NCI-H1105 treated with DMSO at 0.1 percent for 48 hours (cell line): ENCODE measurements at regions not wholly inside any gene's neighbourhood (a gene's known extent, or its start where the extent isn't known, plus 50 kb on each side); places are given as distances from the start of the nearest gene placed in this dataset.
"Not testable (repeated sequence)": the region's sequence is repeated elsewhere in the genome, so short reads cannot be mapped to it uniquely, and the experiment has no call there.

ENCODE experiments used
- DNase-seq: peaks from one replicate; lab custom pipeline; 2025; lab: John Stamatoyannopoulos, UW

DNA sequence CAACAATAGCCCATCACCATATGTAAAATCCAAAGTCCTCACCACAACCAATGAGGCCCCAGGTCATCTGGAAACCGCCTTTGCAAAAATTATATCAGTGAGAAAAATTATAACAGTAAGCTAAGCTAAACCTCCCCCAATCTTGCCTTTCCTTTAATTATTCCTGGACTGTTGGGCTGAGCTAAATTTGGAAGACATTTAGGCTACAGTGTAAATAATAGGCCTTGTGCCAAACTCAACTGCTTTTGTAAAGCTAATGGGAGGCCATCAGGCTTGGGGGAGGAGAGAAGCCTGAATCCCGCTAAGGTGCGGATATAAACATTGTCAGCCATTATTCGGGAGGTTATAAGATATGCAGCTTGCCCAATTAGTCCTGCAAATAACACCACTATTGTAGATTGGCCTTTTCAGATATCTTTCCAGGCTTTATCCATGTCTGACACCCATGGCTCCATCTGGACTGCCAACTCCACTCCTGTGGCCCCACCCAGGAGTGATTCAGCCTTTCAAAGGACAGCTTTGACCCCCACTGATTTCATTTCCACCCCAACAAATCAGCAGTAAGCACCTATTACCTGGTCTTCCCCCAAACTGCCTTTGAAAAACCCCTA lies 53.0 kb upstream of the CA12 start:
- DNase-seq: peak; percentile 94

DNA sequence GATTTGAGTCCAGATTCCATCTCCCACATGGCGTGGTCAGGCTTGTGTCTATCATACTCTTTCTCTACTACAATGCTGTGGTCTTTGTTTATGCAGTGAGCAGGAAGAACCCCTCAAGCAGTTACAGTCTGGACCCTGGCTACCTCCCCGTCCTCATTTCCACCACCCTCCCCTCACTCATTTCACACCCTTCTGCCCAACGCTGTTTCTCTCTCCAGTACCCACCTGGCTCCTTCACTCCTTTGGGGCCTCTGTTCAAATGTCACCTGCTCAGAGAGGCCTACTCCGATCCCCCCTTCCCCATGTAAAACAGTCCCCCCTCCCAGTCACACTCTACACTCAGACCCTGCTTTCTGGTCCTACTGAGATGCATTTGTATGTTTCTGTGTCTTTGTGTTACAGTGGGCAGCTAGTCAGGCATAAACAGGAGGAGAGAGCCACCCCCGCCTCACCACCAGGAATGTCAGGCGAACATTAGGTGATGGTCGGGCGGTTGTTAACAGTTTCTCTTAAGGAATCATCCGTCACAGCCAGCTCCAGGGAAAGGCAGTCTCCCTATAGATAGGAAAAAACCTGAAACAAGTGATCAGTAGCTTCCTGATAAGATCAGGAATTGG lies 53.7 kb upstream of the CA12 start:
- no peak for DNase-seq

DNA sequence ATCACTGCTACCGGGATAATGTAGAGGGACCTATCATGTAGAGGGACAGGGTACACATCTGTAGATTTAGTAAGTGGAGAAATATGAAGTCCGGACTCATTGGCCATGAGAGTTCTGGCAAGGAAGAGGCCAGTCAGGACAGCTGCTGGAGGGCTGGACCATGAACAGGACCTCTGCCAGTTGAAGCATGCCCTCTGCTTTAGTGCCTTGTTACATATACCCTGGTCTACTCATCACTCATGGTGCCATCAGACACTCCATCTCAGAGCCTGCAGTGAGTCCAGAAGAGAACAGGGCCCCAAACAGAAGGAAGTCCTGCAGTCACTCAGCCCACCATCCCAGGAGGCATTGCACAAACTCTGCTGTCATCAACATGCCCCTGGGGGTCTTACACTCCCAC lies 54.7 kb upstream of the CA12 start:
- no peak for DNase-seq

DNA sequence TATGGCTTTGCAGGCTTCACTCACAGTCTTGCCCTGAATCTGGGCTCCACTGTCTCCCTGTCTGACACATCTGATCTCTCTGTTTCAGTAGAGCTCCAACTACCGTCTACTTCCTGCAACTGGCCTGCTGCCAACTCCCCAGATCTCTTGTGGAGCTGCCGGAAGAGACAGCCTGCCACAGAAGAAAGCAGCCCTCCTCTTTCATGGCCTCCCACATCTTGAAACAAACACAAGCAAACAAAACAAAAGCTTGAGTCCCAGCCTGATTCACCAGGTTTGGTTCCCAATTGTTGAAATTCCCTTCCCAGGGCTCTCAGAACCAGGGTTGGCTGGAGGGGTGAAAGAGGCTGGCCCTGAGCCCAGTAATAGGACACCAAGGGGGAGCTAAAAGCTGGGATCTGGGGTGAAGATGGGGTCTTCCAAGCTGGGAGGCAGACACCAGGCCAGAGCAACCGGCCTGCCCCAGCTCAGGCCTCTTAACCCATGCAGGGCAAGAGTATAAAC lies 55.3 kb upstream of the CA12 start:
- peak; percentile 86 for DNase-seq

DNA sequence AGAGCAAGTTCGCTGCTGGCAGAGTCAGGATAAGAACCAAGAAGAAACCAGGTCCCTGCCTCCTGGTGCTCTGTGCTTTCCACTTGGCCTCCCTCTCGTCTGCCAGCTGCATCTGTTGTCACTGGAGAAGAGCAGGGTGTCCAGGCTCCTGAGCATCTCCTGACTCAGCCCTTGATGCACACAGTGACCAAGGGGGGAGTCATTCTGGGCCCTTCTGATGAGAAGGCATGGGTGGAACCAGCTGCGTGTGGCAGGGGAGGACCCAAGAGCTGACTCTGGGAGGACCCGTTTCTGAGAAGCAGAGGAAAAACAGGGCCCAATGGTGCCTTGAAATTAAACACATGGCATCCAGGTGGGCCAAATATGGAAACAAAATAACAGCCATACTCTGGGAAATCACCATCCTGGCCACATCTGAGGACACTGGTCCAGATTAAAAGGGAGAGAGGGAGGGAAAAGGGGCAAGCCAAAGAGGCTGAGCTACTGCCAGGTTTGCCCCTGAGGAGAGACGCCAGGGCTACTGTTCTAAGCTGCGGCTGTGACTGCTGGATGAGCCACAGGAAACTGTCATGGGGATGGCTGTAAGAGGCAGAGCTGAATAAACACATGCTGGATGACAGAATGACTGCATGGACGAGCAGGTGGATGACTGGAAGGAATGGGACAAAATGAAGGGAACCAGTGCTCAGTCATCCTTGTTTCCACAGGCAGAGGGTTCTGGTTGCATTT lies 58.1 kb upstream of the CA12 start:
- DNase-seq: no peak

DNA sequence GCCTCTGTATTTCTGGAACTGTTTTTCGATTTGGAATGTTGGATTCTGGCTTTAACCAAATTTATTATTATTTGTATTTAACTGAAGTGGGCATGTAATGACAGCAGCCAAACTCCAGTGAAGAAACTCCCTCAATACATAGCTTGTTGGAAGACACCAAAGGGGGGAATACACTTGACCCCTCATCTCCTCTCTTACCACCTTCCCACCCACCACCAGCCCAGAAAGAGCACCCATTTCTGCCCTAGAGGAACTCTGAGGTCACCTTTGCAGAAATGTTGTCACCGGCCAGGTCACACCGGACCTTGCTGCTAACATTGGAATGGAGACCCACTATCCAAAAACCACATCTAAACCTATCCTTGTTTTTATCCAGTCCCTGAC lies 58.6 kb upstream of the CA12 start:
- DNase-seq: no peak

DNA sequence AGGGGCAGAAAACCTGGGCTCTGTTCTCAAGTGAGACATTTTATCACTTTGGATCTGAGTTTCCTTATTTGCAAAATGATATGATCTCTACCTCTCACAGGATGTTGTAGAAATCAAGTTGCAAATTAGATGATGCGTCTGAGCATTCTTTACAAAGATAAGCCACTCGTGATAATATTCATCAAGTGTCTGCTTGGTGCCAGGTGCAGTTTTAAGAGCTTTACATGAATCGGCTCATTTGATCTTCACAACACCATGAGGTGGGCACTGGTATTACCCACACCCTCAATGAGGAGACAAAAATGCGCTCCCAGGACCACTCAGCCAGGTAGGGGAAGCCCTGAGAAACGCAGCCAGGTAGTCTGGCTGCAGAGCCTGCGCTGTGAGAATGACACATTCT lies 59.1 kb upstream of the CA12 start:
- no peak for DNase-seq

DNA sequence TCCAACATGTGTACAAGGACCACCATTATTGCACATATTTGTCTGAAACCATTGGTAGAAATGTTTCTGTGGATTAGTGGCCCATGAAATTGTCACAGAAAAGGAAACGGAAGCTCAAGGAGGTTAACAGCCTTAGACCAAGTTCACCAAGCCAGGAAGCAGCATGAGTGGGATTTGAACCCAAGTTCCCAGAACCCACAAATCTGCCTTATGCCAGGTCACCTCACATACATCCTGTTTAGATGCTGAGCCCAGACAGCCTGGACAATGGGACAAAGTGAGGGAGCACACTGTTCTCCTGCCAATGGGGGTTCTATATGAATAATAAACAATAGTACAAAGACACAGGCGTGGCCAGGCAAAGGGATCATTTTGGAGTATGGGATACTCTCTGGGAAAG lies 59.6 kb upstream of the CA12 start:
- DNase-seq: no peak

DNA sequence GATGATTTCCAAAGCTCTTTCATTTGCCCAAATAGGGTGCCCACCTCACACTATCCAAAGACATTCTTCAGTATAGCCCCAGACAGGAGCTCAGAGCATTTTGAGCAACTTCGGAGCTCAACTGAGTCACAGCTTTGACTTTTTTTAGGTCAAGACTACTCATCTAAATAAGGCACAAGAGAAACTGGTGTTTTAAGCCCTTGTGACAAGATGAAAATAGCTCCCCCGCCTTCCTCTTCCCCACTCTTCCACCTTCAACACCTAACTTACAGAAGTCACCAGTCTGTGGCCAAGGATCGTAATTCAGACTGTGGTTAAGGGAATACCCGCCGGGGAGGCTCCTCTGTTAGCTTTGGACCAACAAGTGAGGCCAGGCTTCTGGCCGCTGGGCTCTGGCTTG lies 60.4 kb upstream of the CA12 start:
- DNase-seq: no peak

DNA sequence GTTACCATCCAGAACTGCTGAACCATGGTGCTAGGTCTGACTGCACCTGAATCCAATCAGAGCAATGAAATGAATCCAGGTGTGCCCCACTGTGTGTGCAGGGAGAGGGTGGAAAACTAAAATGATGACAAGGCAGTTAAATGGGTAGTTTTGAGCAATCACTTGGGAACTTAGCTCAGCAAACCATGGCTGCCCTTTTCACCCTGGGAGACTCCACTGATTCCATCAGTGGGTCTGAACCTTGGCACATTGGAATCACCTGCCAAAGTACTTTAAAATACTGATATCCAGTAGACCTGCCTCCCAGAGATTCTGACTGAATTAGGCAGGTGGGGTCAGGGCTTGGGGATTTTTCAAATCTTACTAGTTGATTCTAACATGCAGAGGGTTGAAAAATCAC lies 59.8 kb upstream of the USP3 start:
- DNase-seq: no peak

DNA sequence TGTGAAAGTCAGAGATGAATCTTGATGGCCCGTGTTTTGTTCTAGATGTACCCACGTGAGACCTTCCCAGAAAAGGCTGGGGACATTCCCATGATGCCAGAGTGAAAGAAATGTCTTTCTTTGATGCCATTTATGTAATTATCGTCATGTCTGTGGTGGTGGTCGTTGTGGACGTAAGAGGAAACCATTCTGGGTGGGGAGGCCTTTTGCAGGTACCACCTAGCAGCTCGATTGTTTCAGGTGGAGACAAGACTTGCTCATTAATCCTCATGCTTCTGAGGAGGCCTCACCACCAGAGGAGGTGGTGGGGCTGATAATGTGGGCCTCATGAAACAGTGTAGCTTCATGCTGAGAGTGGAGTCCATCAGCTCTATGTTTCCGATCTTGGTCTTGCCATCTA lies 58.1 kb upstream of the USP3 start:
- no peak for DNase-seq

DNA sequence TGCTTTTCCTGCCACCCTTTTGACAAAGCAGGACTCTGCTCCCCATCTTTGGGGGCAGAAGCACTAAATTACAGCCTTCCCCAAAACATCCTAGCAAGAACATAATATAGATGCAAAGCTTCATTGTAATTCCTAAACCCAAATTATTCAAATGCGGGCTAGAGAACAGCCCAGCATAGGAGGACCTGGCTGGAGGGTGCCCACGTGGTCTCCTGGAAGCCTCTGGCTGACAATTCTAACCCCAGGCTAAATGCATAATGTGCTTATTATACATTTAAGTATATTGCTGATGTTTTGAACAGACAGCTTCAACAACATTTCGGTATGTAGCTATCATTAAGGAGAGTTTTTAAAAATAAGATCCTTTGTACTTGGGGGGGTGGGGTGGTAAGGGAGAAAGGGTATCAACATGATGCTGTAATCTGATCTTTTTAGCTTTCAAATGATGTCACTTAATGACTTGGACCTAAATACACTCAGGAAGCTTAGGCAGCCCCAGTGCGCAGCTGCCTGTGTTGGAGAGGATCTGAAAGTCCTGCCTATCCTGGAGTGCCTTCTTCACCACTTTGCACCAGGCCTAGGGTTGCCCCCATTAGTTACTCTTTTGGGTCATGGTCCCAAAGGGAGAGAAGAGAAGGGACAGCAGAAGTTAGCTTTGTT lies 57.2 kb upstream of the USP3 start:
- DNase-seq: peak; percentile 93

DNA sequence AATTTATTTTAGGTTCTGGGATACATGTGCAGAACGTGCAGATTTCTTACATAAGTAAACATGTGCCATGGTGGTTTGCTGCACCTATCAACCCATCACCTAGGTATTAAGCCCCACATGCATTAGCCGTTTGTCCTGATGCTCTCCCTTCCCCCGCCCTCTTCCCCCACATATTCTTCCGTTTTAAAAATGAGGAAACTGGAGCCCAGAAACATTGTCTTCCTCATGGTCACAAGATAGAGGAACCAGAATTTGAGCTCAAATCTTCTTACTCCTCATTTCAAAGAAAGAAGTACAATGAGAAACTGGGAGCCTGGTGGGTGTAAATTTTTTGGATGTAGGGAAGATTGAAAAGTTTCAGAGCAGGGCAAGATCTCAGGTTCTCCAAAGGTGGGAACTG lies 56.1 kb upstream of the USP3 start:
- no peak for DNase-seq

DNA sequence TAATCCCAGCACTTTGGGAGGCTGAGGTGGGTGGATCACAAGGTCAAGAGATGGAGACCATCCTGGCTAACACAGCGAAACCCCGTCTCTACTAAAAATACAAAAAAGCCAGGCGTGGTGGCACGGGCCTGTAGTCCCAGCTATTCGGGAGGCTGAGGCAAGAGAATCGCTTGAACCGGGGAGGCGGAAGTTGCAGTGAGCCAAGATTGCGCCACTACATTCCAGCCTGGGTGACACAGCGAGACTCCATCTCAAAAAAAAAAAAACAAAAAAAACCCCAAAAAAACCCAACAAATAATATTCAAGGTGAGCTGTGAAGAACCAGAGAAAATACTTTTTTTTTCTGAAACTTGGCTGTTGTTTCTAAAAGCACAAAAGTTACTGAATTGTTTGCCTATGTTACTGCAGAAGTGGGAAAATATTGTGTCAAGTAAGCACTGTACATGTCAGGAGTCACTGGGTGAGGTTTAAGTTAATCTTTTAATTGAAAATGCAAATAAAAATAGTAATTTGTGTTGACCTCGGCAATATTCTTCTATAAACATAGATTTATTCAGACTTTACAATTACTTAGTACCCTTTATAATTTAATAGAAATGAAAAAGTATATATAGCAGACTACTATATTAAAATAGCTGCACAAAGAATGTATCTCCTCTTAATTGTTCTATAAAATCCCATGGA lies 55.4 kb upstream of the USP3 start:
- not testable (repeated sequence) for DNase-seq

DNA sequence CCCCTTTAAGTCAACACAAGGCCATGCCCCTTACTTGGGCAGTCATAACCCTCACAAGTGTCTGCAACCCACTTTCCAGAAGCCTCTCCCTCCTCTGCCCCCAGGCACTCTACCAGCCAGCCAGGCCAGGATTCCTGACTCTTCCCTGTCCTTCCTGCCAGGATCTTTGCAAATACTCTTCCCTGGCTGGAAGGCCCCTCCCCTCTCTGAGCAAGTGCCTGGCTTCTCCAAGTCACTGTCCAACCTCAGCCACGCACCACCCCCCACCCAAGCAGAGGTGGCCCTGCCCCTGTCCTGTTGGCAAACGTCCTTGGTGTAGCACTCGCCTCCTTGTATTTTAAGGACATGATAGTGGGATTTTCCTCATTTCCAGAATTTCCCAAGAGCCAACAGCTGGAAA lies 54.7 kb upstream of the USP3 start:
- no peak for DNase-seq

DNA sequence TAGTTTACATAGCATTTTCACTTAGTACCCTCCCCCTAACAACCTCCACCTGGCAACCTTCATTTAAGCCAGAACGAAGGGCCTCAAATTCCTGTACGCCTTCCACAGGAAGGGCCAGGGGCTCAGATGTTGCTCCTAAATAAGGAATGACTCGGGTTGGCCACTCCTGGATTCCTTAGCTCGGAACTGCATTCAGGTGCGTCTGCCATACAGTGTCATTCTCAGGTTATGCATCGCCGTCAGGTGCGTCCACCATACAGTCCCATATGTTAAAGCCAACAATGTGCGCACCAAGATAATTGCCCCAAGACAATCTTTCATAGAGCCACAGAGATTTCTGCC lies 53.5 kb upstream of the USP3 start:
- no peak for DNase-seq

DNA sequence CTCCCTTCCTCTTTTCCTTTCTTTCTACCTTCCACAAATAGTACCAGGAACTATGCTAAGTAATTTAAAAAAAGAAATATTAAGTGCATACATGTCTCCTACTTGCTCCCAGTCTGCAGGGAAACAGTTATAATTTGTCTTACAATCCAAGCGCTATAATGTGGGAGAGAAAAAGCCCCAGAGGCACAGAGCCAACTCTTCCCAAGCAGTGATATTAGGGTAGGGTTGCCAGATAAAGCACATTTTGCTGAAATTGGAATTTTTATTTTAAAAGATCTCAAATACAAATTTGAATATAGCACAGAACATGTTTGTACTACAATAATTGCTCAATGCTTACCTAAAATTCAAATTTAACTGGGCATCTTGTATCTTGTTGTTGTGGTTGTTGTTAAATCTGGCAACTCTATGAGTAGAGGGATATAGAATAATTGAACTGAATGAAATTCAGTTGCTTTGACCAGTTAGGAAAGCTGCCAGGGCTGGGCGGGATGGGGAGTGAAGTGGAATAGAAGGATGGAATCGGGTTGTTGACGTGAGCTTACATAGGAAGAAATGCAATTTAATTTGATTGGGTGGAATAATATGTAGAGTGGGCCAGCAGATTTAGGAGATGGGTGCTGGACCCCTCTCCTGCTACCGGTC lies 52.6 kb upstream of the USP3 start:
- no peak for DNase-seq

DNA sequence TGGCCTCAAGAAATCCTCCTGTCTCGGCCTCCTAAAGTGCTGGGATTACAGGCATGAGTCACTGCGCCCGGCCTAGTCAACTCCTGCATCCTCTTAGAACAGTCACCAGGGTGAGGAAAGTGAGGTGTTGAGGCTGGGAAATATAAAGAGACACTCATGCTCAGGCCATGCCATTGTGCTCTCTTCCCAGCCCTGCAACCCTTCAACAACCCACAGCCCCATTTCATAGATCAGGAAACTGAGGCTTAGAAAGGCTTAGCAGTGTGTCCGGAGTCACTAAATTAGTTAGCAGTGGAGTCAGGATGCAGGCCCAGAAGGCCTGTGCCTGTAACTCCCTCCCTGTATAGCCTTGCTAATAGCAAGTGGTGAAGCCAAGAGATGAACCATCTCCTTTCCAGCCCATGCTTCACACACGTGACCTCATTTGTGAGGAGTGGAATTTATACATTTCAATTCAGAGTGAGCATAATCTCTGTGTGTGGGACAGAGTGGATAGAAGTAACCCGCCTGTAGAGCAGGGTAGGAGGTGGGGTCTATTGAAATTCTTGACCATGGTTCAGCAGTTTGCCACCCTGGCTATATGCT lies 51.7 kb upstream of the USP3 start:
- no peak for DNase-seq

DNA sequence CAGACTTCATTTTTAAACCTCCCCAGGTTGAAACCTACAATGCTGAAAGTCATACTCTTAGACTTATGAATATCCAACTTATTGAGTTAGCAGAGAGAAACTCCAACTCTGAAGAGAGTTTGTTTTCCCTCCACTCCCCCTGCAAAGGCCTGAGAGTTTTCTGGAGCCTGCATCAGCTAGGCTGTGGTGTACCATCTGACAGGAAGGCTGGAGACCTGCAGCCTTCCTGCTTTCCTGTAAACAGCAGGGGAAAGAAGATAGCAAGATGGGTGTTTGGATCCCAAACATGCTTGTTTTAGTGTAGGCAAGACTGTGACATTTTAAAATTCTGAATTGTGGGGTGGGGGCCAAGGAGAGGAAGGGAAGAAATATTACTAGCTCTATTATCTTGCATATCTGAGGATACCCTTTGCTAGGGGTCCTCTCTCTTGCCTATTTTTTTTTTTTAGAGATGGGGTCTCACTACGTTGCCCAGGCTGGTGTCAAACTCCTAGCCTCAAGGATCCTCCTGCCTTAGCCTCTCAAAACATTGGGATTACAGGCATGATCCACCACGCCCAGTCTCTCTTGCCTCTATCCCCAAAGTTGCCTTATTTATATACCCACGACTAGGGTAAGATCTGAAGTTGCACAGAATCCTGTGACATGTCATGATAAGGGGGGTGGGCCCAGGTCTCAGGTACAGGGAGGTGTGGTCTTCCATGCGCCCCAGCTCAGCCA lies 51.0 kb upstream of the USP3 start:
- DNase-seq: no peak

DNA sequence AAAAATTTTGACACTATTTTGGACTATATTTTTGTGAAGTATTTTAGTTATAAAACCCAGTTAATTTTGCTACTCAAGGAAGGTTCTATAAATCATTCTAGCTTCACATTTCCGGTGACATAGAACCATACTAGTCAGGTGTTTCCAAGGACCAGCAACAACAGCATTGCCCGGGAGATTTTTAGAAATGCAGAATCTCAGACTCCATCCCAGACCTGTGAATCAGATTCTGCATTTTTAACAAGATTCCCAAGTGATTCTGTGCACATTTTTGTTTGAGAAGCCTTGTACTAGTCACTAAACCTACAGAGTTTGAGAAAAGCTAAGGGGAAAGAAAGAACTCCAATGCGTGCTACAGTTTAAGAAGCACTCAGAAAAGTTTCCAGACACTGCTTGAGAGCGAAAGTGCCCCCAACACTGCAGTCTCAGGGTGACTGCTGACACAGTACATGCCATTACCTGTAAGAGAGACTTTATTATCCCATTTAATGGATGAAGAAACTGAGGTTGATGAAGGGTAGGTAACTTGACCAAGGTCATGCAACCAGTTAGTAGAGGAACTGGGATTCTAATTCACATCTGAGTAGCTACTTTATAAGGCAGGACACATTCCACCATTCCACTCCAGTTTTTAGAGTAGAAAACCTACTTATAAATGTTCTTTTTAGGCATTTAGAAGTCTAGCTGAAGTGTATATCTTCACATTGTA lies 49.7 kb upstream of the USP3 start:
- no peak for DNase-seq
